SK-N-SH treated with all-trans-retinoic acid at 6 μM for 48 hours (cell line): ENCODE measurements at regions not wholly inside any gene's neighbourhood (a gene's known extent, or its start where the extent isn't known, plus 50 kb on each side); places are given as distances from the start of the nearest gene placed in this dataset.

ENCODE experiments used
- ATAC-seq: fragments of 200-7000 bp; cut with Tn5 transposase; 3 replicates; pipeline ENCODE4 v1.9.1; 2020; ENCODE audit warnings: mild to moderate bottlenecking, moderate library complexity
- ARNTL ChIP-seq: fragments of 450-650 bp; formaldehyde crosslinking; IDR thresholded peaks from 2 replicates; pipeline ENCODE4 v1.5.0; 2020; ENCODE audit warnings: low read depth, mild to moderate bottlenecking, moderate library complexity, borderline replicate concordance
- BACH2 ChIP-seq: fragments of 250-450 bp; sonication (Bioruptor Pico); IDR thresholded peaks from 2 replicates; pipeline ENCODE4 v1.9.0; 2021; ENCODE audit warnings: mild to moderate bottlenecking, borderline replicate concordance
- CREB5 ChIP-seq: fragments of 250-450 bp; sonication (Bioruptor Pico); IDR thresholded peaks from 2 replicates; pipeline ENCODE4 v1.5.1; 2020; ENCODE audit warnings: low read depth, mild to moderate bottlenecking, moderate library complexity
- CSDC2 ChIP-seq: fragments of 250-450 bp; sonication (Bioruptor Pico); IDR thresholded peaks from 2 replicates; pipeline ENCODE4 v1.5.0; 2020; ENCODE audit warnings: mild to moderate bottlenecking, moderate library complexity
- CSRNP3 ChIP-seq: fragments of 250-450 bp; sonication (Bioruptor Pico); IDR thresholded peaks from 2 replicates; pipeline ENCODE4 v1.5.1; 2021; ENCODE audit warnings: mild to moderate bottlenecking, moderate library complexity
- ESRRG ChIP-seq: fragments of 250-450 bp; sonication (Bioruptor Pico); IDR thresholded peaks from 2 replicates; pipeline ENCODE4 v1.6.1; 2021; ENCODE audit warnings: mild to moderate bottlenecking
- GLIS3 ChIP-seq: fragments of 250-450 bp; sonication (Bioruptor Pico); IDR thresholded peaks from 2 replicates; pipeline ENCODE4 v1.5.0; 2020; ENCODE audit warnings: mild to moderate bottlenecking, moderate library complexity
- ISL1 ChIP-seq: fragments of 250-450 bp; sonication (Bioruptor Pico); IDR thresholded peaks from 2 replicates; pipeline ENCODE4 v2.1.2; 2022; ENCODE audit warnings: mild to moderate bottlenecking, moderate library complexity
- PPARA ChIP-seq: fragments of 250-450 bp; sonication (Bioruptor Pico); IDR thresholded peaks from 2 replicates; pipeline ENCODE4 v1.5.0; 2020; ENCODE audit warnings: mild to moderate bottlenecking, borderline replicate concordance
- RARB ChIP-seq: fragments of 250-450 bp; sonication (Bioruptor Pico); IDR thresholded peaks from 2 replicates; pipeline ENCODE4 v1.8.0; 2021; ENCODE audit warnings: mild to moderate bottlenecking, moderate library complexity
- SNAI2 ChIP-seq: fragments of 250-450 bp; sonication (Bioruptor Pico); IDR thresholded peaks from 2 replicates; pipeline ENCODE4 v1.5.0; 2020; ENCODE audit warnings: mild to moderate bottlenecking, moderate library complexity
- TCF4 ChIP-seq: fragments of 250-450 bp; sonication (Bioruptor Pico); IDR thresholded peaks from 2 replicates; pipeline ENCODE4 v1.8.0; 2021; ENCODE audit warnings: mild to moderate bottlenecking, moderate library complexity, borderline replicate concordance
- TOX ChIP-seq: fragments of 250-450 bp; sonication (Bioruptor Pico); IDR thresholded peaks from 2 replicates; pipeline ENCODE4 v1.8.0; 2021; ENCODE audit warnings: mild to moderate bottlenecking, moderate library complexity, borderline replicate concordance
- TSHZ2 ChIP-seq: fragments of 250-450 bp; sonication (Bioruptor Pico); IDR thresholded peaks from 2 replicates; pipeline ENCODE4 v1.5.0; 2020; ENCODE audit warnings: mild to moderate bottlenecking, moderate library complexity
- ZC3H10 ChIP-seq: fragments of 250-450 bp; sonication (Bioruptor Pico); IDR thresholded peaks from 2 replicates; pipeline ENCODE4 v1.5.1; 2021; ENCODE audit warnings: mild to moderate bottlenecking, moderate library complexity
- ZFP3 ChIP-seq: fragments of 250-450 bp; sonication (Bioruptor Pico); IDR thresholded peaks from 2 replicates; pipeline ENCODE4 v1.5.0; 2020; ENCODE audit warnings: mild to moderate bottlenecking, moderate library complexity
- ZFP30 ChIP-seq: fragments of 450-650 bp; formaldehyde crosslinking; IDR thresholded peaks from 2 replicates; pipeline ENCODE4 v1.5.0; 2022; ENCODE audit warnings: mild to moderate bottlenecking, moderate library complexity
- ZNF70 ChIP-seq: fragments of 450-650 bp; formaldehyde crosslinking; IDR thresholded peaks from 2 replicates; pipeline ENCODE4 v1.5.0; 2020; ENCODE audit warnings: mild to moderate bottlenecking, moderate library complexity
- ZNF8 ChIP-seq: fragments of 450-650 bp; formaldehyde crosslinking; IDR thresholded peaks from 2 replicates; pipeline ENCODE4 v1.5.0; 2020; ENCODE audit warnings: mild to moderate bottlenecking, moderate library complexity

GRCh38 chr1:14341147-14341546 lies 257.3 kb upstream of the KAZN start:
- TF ChIP-seq TCF4 (no peak), ZNF8 (CRISPR knock-in tag) (no peak)
- ATAC-seq = no peak

- no peak for TF ChIP-seq CSRNP3 (CRISPR knock-in tag)
- TF ChIP-seq ZFP30 (CRISPR knock-in tag) = no peak
- no peak for TF ChIP-seq GLIS3 (CRISPR knock-in tag)
- TF ChIP-seq ZC3H10 = no peak
- TF ChIP-seq SNAI2 (CRISPR knock-in tag) = no peak
- TF ChIP-seq PPARA (CRISPR knock-in tag) = no peak
- no peak for TF ChIP-seq TCF4
- no peak for TF ChIP-seq ISL1 (CRISPR knock-in tag)
- TF ChIP-seq BACH2 (CRISPR knock-in tag) = no peak
- no peak for TF ChIP-seq RARB (CRISPR knock-in tag)
- no peak for TF ChIP-seq TSHZ2 (CRISPR knock-in tag)
- no peak for TF ChIP-seq CSDC2 (CRISPR knock-in tag)
- no peak for TF ChIP-seq ARNTL (CRISPR knock-in tag)
- TF ChIP-seq ZNF70 = no peak
- no peak for ATAC-seq
These were observed 252.4 kb upstream of the KAZN start for GRCh38 chr1:14345946-14346550.

GRCh38 chr1:14347186-14347585 lies 251.3 kb upstream of the KAZN start:
- ATAC-seq = no peak
- TF ChIP-seq ZNF8 (CRISPR knock-in tag) (no peak), ESRRG (CRISPR knock-in tag) (no peak), ZFP30 (CRISPR knock-in tag) (no peak), ZC3H10 (no peak), CSRNP3 (CRISPR knock-in tag) (no peak), TCF4 (no peak), TSHZ2 (CRISPR knock-in tag) (no peak), ISL1 (CRISPR knock-in tag) (no peak)

GRCh38 chr1:14347776-14348175 lies 250.7 kb upstream of the KAZN start:
- TF ChIP-seq PPARA (CRISPR knock-in tag) = no peak
- no peak for TF ChIP-seq CSRNP3 (CRISPR knock-in tag)
- no peak for TF ChIP-seq CSDC2 (CRISPR knock-in tag)
- no peak for TF ChIP-seq TOX (CRISPR knock-in tag)
- TF ChIP-seq ZFP3 (CRISPR knock-in tag) = no peak
- TF ChIP-seq CREB5 (CRISPR knock-in tag) = no peak
- no peak for TF ChIP-seq ZFP30 (CRISPR knock-in tag)
- TF ChIP-seq SNAI2 (CRISPR knock-in tag) = no peak
- no peak for TF ChIP-seq ZC3H10
- TF ChIP-seq ZNF70 = no peak
- no peak for ATAC-seq
